Tongue (tissue), 1 donor: ENCODE measurements at regions not wholly inside any gene's neighbourhood (a gene's known extent, or its start where the extent isn't known, plus 50 kb on each side); places are given as distances from the start of the nearest gene placed in this dataset.

ENCODE experiments used
- DNase-seq: peaks from one replicate; pipeline ENCODE4 v3.0.0-alpha.2; 2015

DNA sequence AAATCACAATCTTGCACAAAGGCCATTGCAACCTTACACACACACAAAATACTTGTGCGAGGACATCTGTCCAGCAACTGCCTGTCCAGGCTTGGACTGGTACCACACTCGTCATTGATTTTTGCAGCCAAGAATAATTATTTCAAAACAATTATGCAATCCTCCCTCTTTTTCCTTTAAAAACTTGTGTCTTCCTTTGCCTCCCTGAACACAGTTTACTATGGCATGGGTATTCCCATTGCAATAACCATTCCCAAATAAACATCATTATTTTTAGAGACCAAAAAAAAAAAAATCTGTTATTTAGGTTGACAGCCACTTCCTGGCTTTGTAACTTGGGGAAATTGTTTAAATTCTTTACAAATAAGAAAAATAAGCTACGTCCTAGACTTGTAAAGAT is 54.0 kb downstream of the C11orf91 start:
- no peak for DNase-seq

- DNase-seq = no peak
Measured at GRCh38 chr11:33646168-33646567, 54.5 kb downstream of the C11orf91 start.

GRCh38 chr11:33645686-33646085 is 54.9 kb downstream of the C11orf91 start:
- no peak for DNase-seq

DNA sequence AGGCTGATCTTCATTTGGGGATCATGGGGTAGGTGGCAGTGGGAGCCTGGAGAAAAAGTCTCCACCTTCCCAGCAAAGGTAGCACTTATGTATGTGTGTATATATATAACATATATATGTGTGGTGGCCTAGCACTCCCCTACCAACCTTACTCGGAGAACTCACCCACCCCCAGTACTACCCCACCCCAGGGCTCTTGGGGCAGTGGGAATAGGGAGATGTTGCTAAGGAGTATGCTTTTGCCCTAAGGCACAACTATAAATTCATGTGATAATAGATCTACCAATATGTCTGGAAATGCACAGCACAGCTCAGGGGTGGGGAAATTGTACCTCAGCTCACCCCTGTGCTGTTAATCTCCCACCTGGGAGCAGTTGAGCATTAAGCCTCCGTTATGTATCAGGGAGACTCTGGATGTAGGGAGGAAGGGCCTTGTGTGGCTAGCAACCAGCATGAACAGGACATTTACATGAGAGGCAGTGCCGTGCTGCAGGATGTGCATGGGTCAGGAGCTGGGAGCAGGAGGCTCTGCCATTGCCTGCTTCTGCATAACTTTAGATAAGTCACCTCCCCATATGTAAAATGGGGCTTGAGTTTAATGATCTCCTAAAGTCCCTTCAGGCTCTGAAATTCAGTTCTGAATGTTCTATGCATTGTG is 57.3 kb downstream of the C11orf91 start:
- DNase-seq = no peak

DNA sequence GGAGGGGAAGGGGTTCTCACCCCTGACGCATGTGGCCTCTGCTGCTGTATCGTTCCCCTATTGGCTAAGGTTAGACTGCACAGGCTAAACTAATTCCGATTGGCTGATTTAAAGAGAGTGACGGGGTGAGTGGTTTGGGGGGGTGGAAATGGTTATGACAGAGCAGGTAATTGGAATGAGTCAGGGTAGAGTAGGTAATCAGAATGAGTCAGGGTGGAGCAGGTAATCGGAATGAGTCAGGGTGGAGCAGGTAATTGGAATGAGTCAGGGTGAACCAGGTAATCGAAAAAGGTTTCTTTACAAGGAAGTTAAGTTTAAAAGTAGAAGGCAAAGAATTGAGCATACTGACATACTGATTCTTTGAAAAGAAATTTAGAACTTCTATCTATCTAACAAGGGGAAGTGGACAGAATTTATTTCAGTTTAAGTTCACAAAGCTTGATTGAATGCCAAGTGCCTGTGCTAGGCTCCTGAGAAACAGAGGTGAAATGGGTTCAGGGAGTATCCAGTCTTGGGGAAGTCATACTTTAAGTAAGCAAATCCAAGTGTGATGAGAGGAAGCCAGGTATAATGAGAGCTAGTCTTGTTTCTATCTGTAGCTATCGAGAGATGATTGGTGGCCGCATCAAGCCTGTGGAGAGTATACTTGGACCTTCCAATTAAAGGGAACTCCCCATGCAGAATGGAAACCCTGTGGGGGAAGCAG is 58.0 kb downstream of the C11orf91 start:
- no peak for DNase-seq

GRCh38 chr11:33640730-33641371 is 59.8 kb downstream of the C11orf91 start:
- no peak for DNase-seq

GRCh38 chr11:33638608-33639007 is 62.0 kb downstream of the C11orf91 start:
- no peak for DNase-seq

DNA sequence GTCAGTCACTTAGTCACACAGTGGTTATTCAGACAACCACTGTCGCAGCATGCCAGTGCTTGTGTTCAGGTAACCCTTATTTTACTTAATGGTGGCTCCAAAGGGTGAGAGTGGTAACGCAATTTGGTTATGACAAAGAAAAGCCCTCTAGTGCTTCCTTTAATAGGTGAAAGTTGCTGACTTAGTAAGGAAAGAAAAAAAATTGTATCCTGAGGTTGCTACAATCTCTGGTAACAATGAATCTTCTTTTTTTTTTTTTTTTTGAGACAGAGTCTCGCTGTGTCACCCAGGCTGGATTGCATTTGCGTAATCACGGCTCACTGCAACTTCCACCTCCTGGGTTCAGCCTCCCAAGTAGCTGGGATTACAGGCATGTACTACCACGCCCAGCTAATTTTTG is 64.5 kb downstream of the C11orf91 start:
- DNase-seq = no peak

GRCh38 chr11:33635161-33635560 is 65.5 kb downstream of the C11orf91 start:
- no peak for DNase-seq

GRCh38 chr11:33634291-33634834 is 66.3 kb downstream of the C11orf91 start:
- DNase-seq = no peak

GRCh38 chr11:33633251-33634003 is 67.2 kb downstream of the C11orf91 start:
- no peak for DNase-seq

GRCh38 chr11:33631749-33632091 is 68.9 kb downstream of the C11orf91 start:
- DNase-seq = no peak

DNA sequence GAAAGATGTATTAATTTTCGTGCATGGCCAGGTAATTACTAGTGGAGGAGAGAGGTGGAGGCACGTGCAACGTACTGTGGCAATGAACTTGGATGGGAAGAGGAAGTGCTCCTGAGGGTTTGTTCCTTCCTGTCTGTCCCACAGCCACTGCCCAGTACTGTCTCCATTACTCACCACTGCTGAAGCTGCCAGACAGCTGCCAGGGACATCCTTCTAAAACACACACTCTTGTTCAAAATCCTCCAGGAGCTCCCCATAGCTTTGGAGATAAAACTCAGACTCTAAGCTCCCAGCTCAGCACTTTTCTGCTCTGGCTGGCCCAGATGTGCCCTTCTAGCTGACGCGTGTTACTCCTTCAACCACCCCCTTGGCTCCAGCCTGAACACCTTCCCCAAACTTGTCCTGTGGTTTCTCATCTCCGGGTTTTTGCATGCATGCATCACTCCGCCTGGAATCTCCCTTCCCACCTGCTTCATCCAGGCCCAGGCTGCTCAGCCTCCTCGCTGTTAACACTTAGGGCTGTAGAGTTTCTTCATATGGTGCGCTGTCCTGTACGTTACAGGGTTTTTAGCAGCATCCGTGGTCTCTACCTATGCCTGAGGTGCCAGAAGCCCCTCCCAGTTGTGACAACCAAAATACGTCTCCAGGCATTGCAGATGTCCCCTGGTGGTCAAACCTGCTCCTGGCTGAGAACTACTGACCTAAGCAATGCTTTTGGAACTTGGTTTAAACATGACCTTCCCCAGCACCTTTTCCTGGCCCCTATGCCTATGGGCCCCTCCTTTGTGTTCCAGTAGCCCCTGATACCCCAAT is 69.5 kb downstream of the C11orf91 start:
- no peak for DNase-seq

GRCh38 chr11:33624083-33624482 is 76.5 kb downstream of the C11orf91 start:
- DNase-seq = peak; percentile 93

DNA sequence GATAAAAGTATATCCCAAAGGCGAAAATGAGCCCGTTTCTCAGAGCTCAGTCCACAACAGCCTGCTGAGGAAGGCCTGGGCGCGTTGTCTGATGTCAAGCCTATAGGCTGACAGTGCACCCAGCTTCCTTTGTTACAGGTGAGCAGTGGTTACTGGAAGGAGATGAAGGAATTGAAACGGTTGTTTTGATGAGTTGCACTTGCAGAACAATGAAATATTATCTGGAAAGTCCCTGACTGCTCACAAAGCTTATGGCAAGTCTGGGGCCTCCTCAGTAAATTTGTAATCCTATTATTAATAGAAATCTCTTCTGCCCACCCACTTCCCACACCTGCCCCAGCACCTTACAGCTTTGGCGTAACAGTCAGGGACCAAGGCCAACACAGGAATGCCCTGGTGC is 77.8 kb downstream of the C11orf91 start:
- no peak for DNase-seq

DNA sequence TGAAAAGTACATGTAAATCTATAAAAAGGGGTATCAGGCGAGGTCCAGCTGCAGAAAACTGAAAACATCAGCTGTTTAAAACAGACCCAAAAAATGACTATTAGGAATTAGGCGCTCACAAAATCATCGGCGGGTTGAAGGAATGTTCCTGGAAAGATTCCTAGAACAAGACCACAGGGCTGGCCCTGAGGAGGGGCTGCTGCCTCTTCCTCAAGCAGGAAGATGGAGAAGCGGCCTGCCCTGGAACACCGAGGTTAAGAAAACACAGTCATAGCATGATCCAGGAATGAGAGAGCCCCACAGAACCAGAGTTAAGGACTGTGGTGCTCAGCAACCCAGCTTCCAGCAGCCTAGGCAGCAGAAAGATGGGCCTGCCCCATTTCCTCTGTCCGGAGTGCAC is 78.4 kb downstream of the C11orf91 start:
- peak; percentile 39 for DNase-seq

GRCh38 chr11:33620423-33621171 is 80.0 kb downstream of the C11orf91 start:
- DNase-seq = peak; percentile 71

DNA sequence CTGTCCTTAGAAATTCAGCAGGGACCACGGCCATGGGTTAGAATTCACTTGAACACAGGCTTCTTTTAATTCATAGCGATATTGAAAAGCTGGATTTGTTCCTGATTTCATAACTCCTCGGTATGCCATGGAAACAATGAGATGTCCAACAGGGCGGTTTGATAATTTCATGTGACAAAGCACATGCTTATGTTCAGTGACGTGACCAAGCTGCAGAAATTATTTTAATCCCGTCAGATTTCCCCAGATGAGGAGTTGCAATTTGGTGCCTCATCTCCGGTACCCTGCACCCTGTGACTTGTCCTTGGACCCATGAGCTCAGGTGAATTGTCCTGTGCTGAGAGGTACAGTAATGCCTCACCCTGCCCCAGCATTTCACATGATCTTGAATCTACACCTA is 81.7 kb downstream of the C11orf91 start:
- DNase-seq = no peak

GRCh38 chr11:33618351-33618710 is 82.3 kb downstream of the C11orf91 start:
- DNase-seq = no peak

- DNase-seq = no peak
Measured at GRCh38 chr11:33617672-33618350, 82.8 kb downstream of the C11orf91 start.

GRCh38 chr11:33616552-33616951 is 84.1 kb downstream of the C11orf91 start:
- no peak for DNase-seq
